Upper lobe of right lung (tissue), 1 donor: ENCODE measurements at regions not wholly inside any gene's neighbourhood (a gene's known extent, or its start where the extent isn't known, plus 50 kb on each side); places are given as distances from the start of the nearest gene placed in this dataset.

Experiments used
- ATAC-seq: fragments of 200-7000 bp; cut with Tn5 transposase; one replicate; pipeline ENCODE4 v1.9.1; 2020; ENCODE audit warnings: mild to moderate bottlenecking, moderate library complexity
- DNase-seq: peaks from one replicate; pipeline ENCODE4 v3.0.0-alpha.2; 2020
- H3K27ac ChIP-seq: fragments of 200-600 bp; one replicate; pipeline ENCODE4 v1.8.0; 2022
- H3K27me3 ChIP-seq: fragments of 200-600 bp; one replicate; pipeline ENCODE4 v1.8.0; 2022; ENCODE audit warnings: mild to moderate bottlenecking
- H3K36me3 ChIP-seq: fragments of 200-600 bp; one replicate; pipeline ENCODE4 v1.8.0; 2022
- H3K4me1 ChIP-seq: fragments of 200-600 bp; one replicate; pipeline ENCODE4 v1.8.0; 2022
- H3K4me3 ChIP-seq: fragments of 200-600 bp; one replicate; pipeline ENCODE4 v1.8.0; 2022; ENCODE audit warnings: mild to moderate bottlenecking
- H3K9me3 ChIP-seq: fragments of 200-600 bp; one replicate; pipeline ENCODE4 v1.8.0; 2022
- CTCF ChIP-seq: fragments of 200-600 bp; IDR thresholded peaks from one replicate; pipeline ENCODE4 v1.8.0; 2022; ENCODE audit warnings: antibody characterized with exemption
- intact Hi-C: fragments of 100-400 bp; cut with DNase I; formaldehyde crosslinking; loops from one replicate; pipeline ENCODE4 v1.11.0; 2022
- donor health status: DM: no; HTN: yes; CAD: no; lungs with severe emphysema.

- intact Hi-C loops: no loop called here
- Histone ChIP-seq H3K4me1 (no peaks in the 10 kb centered on the region), H3K4me3 (no peak overlapping the region), H3K36me3 (no peaks in the 10 kb centered on the region), H3K27me3 (no peaks in the 10 kb centered on the region), H3K9me3 (no peaks in the 10 kb centered on the region), H3K27ac (no peak overlapping the region)
- DNase-seq (no peak), ATAC-seq (no peak)
- TF ChIP-seq CTCF: no peak
These were observed 1253.6 kb upstream of the TENM4 start for GRCh38 chr11:80694385-80694784.

- intact Hi-C loops: no loop called here
- H3K4me3 ChIP-seq: no peak overlapping the region
- H3K27me3 ChIP-seq: no peaks in the 10 kb centered on the region
- no peaks in the 10 kb centered on the region for H3K36me3 ChIP-seq
- no peak overlapping the region for H3K27ac ChIP-seq
- no peak for TF ChIP-seq CTCF
- ATAC-seq: no peak
- H3K9me3 ChIP-seq: no peaks in the 10 kb centered on the region
- DNase-seq: no peak
- H3K4me1 ChIP-seq: no peaks in the 10 kb centered on the region
These were observed 1247.1 kb upstream of the TENM4 start for GRCh38 chr11:80687941-80688340.

- intact Hi-C loops: no loop called here
- H3K27ac ChIP-seq: no peak overlapping the region
- no peak for TF ChIP-seq CTCF
- DNase-seq (no peak), ATAC-seq (no peak)
- H3K4me1 ChIP-seq: no peaks in the 10 kb centered on the region
- no peaks in the 10 kb centered on the region for H3K36me3 ChIP-seq
- no peak overlapping the region for H3K4me3 ChIP-seq
- no peaks in the 10 kb centered on the region for H3K9me3 ChIP-seq
- H3K27me3 ChIP-seq: no peaks in the 10 kb centered on the region
These were observed 1246.1 kb upstream of the TENM4 start for GRCh38 chr11:80686889-80687288.

- intact Hi-C loops: no loop called here
- no peak for ATAC-seq
- Histone ChIP-seq H3K36me3 (no peaks in the 10 kb centered on the region), H3K27me3 (no peaks in the 10 kb centered on the region), H3K27ac (no peak overlapping the region), H3K9me3 (no peaks in the 10 kb centered on the region), H3K4me1 (no peaks in the 10 kb centered on the region), H3K4me3 (no peak overlapping the region)
- no peak for DNase-seq
- TF ChIP-seq CTCF: no peak
These were observed 1232.7 kb upstream of the TENM4 start for GRCh38 chr11:80673566-80673965.

GRCh38 chr11:80669620-80670019 is 1228.8 kb upstream of the TENM4 start:
- Histone ChIP-seq H3K4me3 (no peak overlapping the region), H3K36me3 (no peaks in the 10 kb centered on the region), H3K4me1 (no peaks in the 10 kb centered on the region), H3K27ac (no peak overlapping the region), H3K27me3 (no peaks in the 10 kb centered on the region), H3K9me3 (no peaks in the 10 kb centered on the region)
- DNase-seq: no peak
- TF ChIP-seq CTCF: no peak
- intact Hi-C loops: no loop called here
- no peak for ATAC-seq

GRCh38 chr11:80668039-80668438 is 1227.2 kb upstream of the TENM4 start:
- Histone ChIP-seq H3K27me3 (no peaks in the 10 kb centered on the region), H3K36me3 (no peaks in the 10 kb centered on the region), H3K27ac (no peak overlapping the region), H3K4me3 (no peak overlapping the region), H3K9me3 (no peaks in the 10 kb centered on the region), H3K4me1 (no peaks in the 10 kb centered on the region)
- intact Hi-C loops: no loop called here
- no peak for TF ChIP-seq CTCF
- DNase-seq: no peak
- ATAC-seq: no peak
